Pancreas (tissue), 10 donors: ENCODE measurements at regions not wholly inside any gene's neighbourhood (a gene's known extent, or its start where the extent isn't known, plus 50 kb on each side); places are given as distances from the start of the nearest gene placed in this dataset.

Source experiments
- ATAC-seq, 4 donors: fragments of 200-7000 bp; cut with Tn5 transposase; one replicate each; pipeline versions ENCODE4 v1.8.0 to v1.9.1; 2020; ENCODE audit warnings: mild to moderate bottlenecking in 4 of 4, moderate library complexity in 4 of 4
- DNase-seq, 6 donors: peaks; one replicate each; pipeline ENCODE4 v3.0.0-alpha.2; 2020
- FAIRE-seq: peaks from 2 replicates; lab custom pipeline; 2012; peaks lifted over from hg19 to GRCh38; lab: Jason Lieb, UNC
- H3K27ac ChIP-seq, 4 donors: fragments of 200-600 bp; sonication (generic); 1 replicate in 3 of 4; 2 replicates in 1 of 4; pipeline versions ENCODE4 v1.5.0 to v1.8.0; 2020
- H3K27me3 ChIP-seq, 4 donors: fragments of 200-600 bp; one replicate each; pipeline ENCODE4 v1.8.0; 2021
- H3K36me3 ChIP-seq, 3 donors: fragments of 200-600 bp; sonication (generic) in 1 of 3; one replicate each; pipeline versions ENCODE4 v1.5.0 to v1.8.0; 2020 to 2021
- H3K4me1 ChIP-seq, 3 donors: fragments of 200-600 bp; one replicate each; pipeline ENCODE4 v1.8.0; 2021
- H3K4me3 ChIP-seq, 4 donors: fragments of 200-600 bp; sonication (generic) in 2 of 4; one replicate each; pipeline versions ENCODE4 v1.5.0 to v1.8.0; 2020 to 2021
- H3K9me3 ChIP-seq, 4 donors: fragments of 200-600 bp; one replicate each; pipeline ENCODE4 v1.8.0; 2021
- CTCF ChIP-seq, 4 donors: fragments of 200-600 bp; sonication (generic) in 3 of 4; IDR thresholded peaks; one replicate each; pipeline versions ENCODE4 v1.5.0 to v1.8.0; 2021; ENCODE audit warnings: antibody characterized with exemption in 4 of 4
- WGBS, 2 donors: extraction: QIAGEN DNeasy Blood & Tissue Kit; methylation state at CpG; one replicate each; pipeline ENCODE4 v1.1.7; 2013; 5-methylcytosine and 5-hydroxymethylcytosine counted together
- intact Hi-C, 3 donors: fragments of 100-400 bp; cut with DNase I; formaldehyde crosslinking; loops; one replicate each; pipeline versions ENCODE4 v1.11.1 to v1.14.2; 2022
- donor health status: healthy with polysubstance abuse.
- donor health status: DM: no; HTN: no; CAD: no; lungs with moderate emphysema.
- donor health status: DM: no; HTN: no; CAD: no.
- donor health status: control.
- donor health status: control.
- donor health status: Bipolar disorder and iron deficiency.
- donor health status: DM: yes; HTN: yes; CAD: no.
- donor health status: DM: no; HTN: no; CAD: no.
- donor health status: DM: no; HTN: no; CAD: no.
- donor health status: DM: yes; HTN: yes; CAD: no.

DNA sequence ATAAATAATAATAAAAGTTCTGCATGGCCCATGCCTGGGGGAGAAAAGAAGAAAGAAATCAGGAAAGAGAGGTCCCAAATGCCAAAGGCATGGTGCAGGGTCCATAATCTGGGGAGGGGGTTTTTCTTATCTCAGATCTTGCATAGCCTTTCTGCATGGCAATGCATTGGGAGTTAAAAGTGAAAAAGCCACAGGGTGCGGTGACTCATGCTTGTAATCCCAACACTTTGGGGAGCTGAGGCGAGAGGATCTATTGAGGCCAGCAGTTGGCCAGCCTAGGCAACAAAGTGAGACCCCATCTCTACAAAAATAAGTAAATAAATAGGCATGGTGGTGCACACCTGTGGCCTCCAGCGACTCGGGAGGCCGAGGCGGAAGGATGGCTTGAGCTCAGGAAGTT is 76.8 kb upstream of the GATA2 start:
- WGBS, 2 donors: 91 to 94% methylated on average over 6 of the region's 6 CpGs
- Histone ChIP-seq H3K4me3 (no peak overlapping the region), H3K36me3 (no peaks in the 10 kb centered on the region), H3K9me3 (no peaks in the 10 kb centered on the region), H3K27me3 (no peaks in the 10 kb centered on the region), H3K4me1 (no peaks in the 10 kb centered on the region), H3K27ac (no peak overlapping the region)
- intact Hi-C loops: no loop called here
- FAIRE-seq (no peak), DNase-seq (no peak), ATAC-seq (no peak)
- no peak for TF ChIP-seq CTCF (IDR thresholded peaks at IDR 0.05)

- no peak overlapping the region for H3K4me3 ChIP-seq
- ATAC-seq: no peak
- no peak for FAIRE-seq
- no peak for DNase-seq
- H3K27me3 ChIP-seq: no peaks in the 10 kb centered on the region
- H3K4me1 ChIP-seq: no peaks in the 10 kb centered on the region
- TF ChIP-seq CTCF (IDR thresholded peaks at IDR 0.05): no peak
- H3K27ac ChIP-seq: no peak overlapping the region
- H3K9me3 ChIP-seq: no peaks in the 10 kb centered on the region
- H3K36me3 ChIP-seq: no peaks in the 10 kb centered on the region
- WGBS, 2 donors: 78 to 79% methylated on average over 17 of the region's 17 CpGs
- intact Hi-C loops: no loop called here
Measured at GRCh38 chr3:128568602-128569490, 75.8 kb upstream of the GATA2 start.

- Histone ChIP-seq H3K27me3 (no peaks in the 10 kb centered on the region), H3K4me1 (no peaks in the 10 kb centered on the region), H3K36me3 (no peaks in the 10 kb centered on the region), H3K4me3 (no peak overlapping the region), H3K27ac (no peak overlapping the region), H3K9me3 (no peaks in the 10 kb centered on the region)
- TF ChIP-seq CTCF (IDR thresholded peaks at IDR 0.05): no peak
- intact Hi-C loops: no loop called here
- WGBS, 2 donors: 66 to 68% methylated on average over 12 of the region's 12 CpGs
- peak in 1 of 6 donors; percentile 13 for DNase-seq
- no peak for ATAC-seq
- no peak for FAIRE-seq
Measured at GRCh38 chr3:128567705-128568356, 74.8 kb upstream of the GATA2 start.

GRCh38 chr3:128567141-128567540 is 74.1 kb upstream of the GATA2 start:
- WGBS, 2 donors: 94 to 95% methylated on average over 6 of the region's 6 CpGs
- Histone ChIP-seq H3K27me3 (no peaks in the 10 kb centered on the region), H3K9me3 (no peaks in the 10 kb centered on the region), H3K27ac (no peak overlapping the region), H3K36me3 (no peaks in the 10 kb centered on the region), H3K4me3 (no peak overlapping the region), H3K4me1 (no peaks in the 10 kb centered on the region)
- TF ChIP-seq CTCF (IDR thresholded peaks at IDR 0.05): no peak
- no peak for FAIRE-seq
- intact Hi-C loops: no loop called here
- DNase-seq: peak in 1 of 6 donors; percentile 20
- ATAC-seq: no peak

GRCh38 chr3:128563439-128563838 is 70.4 kb upstream of the GATA2 start:
- Histone ChIP-seq H3K36me3 (no peaks in the 10 kb centered on the region), H3K4me1 (no peaks in the 10 kb centered on the region), H3K4me3 (no peak overlapping the region), H3K27ac (no peak overlapping the region), H3K27me3 (no peaks in the 10 kb centered on the region), H3K9me3 (no peaks in the 10 kb centered on the region)
- no peak for TF ChIP-seq CTCF (IDR thresholded peaks at IDR 0.05)
- no peak for FAIRE-seq
- no peak for DNase-seq
- no peak for ATAC-seq
- WGBS, 2 donors: 66% methylated on average over 7 of the region's 7 CpGs
- intact Hi-C loops: no loop called here
